ENCODE measurements at regions not wholly inside any gene's neighbourhood (a gene's known extent, or its start where the extent isn't known, plus 50 kb on each side); places are given as distances from the start of the nearest gene placed in this dataset.
A peak's percentile ranks its signal among the peaks of the same experiment; 100 is the strongest.

DNA sequence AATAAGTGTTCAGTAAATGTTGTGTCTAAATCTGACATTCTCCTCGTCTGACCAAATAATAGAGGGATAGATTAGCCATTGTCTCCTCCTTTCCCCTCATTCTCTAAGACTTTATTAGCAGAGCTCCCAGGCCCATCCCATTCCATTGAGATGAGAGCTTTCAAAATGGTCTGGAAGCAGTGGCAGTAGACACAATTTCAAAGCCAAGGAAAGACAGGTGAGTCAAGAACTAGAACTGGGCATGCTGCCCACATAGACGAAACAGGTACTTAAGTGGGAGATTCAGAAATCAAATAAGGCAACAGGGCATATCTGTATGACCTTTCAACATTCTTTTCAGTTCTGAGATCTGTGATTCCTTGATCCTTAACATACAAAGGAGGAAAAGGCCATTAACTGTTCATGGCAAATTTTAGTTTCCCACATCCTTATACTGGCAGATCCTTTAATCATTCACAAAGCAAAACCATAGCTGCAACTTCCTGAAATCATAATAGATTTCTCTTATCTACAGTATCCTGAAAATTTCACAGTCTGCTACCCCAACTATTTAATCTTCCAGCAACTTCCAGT, 96.6 kb upstream of the KCNA4 start:
- Histone ChIP-seq H3K4me3 (ENCODE audit: low read length) (no peak overlapping the region), H3K9me3 (replicated peaks; ENCODE audit: control insufficient read depth, low read depth, low read length) (no peaks in the 10 kb centered on the region), H3K27me3 (ENCODE audit: control insufficient read depth, insufficient read depth, low read length) (no peaks in the 10 kb centered on the region), H3K27ac (ENCODE audit: low read length) (no peak overlapping the region), H3K4me1 (ENCODE audit: control insufficient read depth, insufficient read depth, low read length) (no peaks in the 10 kb centered on the region), H3K36me3 (ENCODE audit: control insufficient read depth, insufficient read depth, low read length) (no peaks in the 10 kb centered on the region)
- 20% methylated on average over 1 of the region's 2 CpGs for WGBS (ENCODE audit: insufficient coverage)
- no peak for DNase-seq

DNA sequence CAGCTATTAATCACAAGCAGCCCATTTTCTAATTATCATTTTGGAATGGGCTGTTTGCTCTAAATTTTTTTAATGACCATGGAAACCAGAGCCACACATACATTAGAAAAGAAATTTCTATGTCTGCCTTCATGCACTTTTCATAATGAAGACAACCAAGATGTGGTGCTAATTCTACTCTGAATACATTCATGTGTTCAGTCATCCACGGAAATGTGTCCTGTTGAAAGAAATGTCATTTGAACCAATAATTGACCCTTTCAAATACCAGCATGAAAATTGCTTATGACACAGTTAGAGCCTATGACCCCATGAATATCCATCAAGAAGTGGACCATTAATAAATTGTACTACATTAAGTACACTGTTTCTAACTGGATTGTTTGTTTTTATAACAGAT, 99.7 kb upstream of the KCNA4 start:
- no CpG with 5 or more reads among the region's 1 CpG for WGBS (ENCODE audit: insufficient coverage)
- H3K36me3 ChIP-seq (ENCODE audit: control insufficient read depth, insufficient read depth, low read length) = no peaks in the 10 kb centered on the region
- no peak overlapping the region for H3K4me3 ChIP-seq (ENCODE audit: low read length)
- H3K27ac ChIP-seq (ENCODE audit: low read length) = no peak overlapping the region
- no peaks in the 10 kb centered on the region for H3K9me3 ChIP-seq (replicated peaks; ENCODE audit: control insufficient read depth, low read depth, low read length)
- no peaks in the 10 kb centered on the region for H3K4me1 ChIP-seq (ENCODE audit: control insufficient read depth, insufficient read depth, low read length)
- H3K27me3 ChIP-seq (ENCODE audit: control insufficient read depth, insufficient read depth, low read length) = no peaks in the 10 kb centered on the region
- no peak for DNase-seq

DNA sequence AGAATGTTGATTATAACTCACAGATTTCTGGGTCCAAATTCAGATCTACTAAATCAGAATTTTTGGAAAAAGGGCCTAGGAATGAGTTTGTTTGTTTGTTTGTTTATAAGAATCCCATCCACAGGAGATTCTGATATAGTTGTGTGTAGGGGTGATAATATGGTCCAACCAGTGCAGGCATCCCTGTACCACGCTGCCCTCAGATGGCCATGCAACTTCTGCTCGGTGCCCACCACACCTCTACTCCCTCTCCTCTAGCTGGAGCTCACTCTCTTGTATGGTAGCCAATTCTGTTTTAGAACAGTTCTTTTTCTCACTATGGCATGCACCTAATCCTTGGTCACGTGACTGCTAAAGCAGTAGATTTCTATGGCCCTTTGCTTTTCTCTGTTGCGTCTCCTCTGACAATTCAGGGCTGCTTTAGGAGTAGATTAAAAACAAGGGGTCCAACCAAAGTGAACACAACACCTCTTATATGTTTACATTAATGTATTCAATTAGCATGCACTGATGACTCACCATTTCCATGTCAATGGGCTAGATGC, 103.3 kb upstream of the KCNA4 start:
- H3K27ac ChIP-seq (ENCODE audit: low read length) = no peak overlapping the region
- H3K9me3 ChIP-seq (replicated peaks; ENCODE audit: control insufficient read depth, low read depth, low read length) = no peaks in the 10 kb centered on the region
- H3K27me3 ChIP-seq (ENCODE audit: control insufficient read depth, insufficient read depth, low read length) = no peaks in the 10 kb centered on the region
- no peaks in the 10 kb centered on the region for H3K4me1 ChIP-seq (ENCODE audit: control insufficient read depth, insufficient read depth, low read length)
- no peak overlapping the region for H3K4me3 ChIP-seq (ENCODE audit: low read length)
- DNase-seq = no peak
- 86% methylated on average over 2 of the region's 4 CpGs for WGBS (ENCODE audit: insufficient coverage)
- no peaks in the 10 kb centered on the region for H3K36me3 ChIP-seq (ENCODE audit: control insufficient read depth, insufficient read depth, low read length)

DNA sequence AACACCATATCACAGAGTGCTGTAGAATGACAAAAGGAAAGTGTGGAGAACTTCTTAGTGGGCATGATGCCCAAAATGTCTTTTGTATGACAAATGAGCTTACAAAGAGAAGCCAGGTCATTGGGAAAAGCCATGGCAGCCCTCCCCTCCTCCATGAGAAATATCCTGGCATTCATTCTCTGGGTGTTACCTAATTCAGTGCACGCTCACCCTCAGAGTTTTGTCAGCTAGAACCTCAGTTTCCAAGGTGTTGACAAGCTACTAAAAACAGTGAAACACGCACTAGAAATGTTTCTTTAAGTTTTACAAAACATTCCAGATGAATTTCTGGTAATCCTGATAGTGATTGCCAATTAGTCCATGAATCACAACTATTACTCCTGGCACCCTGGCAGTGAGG, 105.4 kb upstream of the FSHB start:
- Histone ChIP-seq H3K27me3 (ENCODE audit: control insufficient read depth, insufficient read depth, low read length) (no peaks in the 10 kb centered on the region), H3K36me3 (ENCODE audit: control insufficient read depth, insufficient read depth, low read length) (no peaks in the 10 kb centered on the region), H3K4me1 (ENCODE audit: control insufficient read depth, insufficient read depth, low read length) (no peaks in the 10 kb centered on the region), H3K4me3 (ENCODE audit: low read length) (no peak overlapping the region), H3K9me3 (replicated peaks; ENCODE audit: control insufficient read depth, low read depth, low read length) (no peaks in the 10 kb centered on the region), H3K27ac (ENCODE audit: low read length) (no peak overlapping the region)
- DNase-seq = no peak
- 43% methylated on average over 1 of the region's 2 CpGs for WGBS (ENCODE audit: insufficient coverage)

DNA sequence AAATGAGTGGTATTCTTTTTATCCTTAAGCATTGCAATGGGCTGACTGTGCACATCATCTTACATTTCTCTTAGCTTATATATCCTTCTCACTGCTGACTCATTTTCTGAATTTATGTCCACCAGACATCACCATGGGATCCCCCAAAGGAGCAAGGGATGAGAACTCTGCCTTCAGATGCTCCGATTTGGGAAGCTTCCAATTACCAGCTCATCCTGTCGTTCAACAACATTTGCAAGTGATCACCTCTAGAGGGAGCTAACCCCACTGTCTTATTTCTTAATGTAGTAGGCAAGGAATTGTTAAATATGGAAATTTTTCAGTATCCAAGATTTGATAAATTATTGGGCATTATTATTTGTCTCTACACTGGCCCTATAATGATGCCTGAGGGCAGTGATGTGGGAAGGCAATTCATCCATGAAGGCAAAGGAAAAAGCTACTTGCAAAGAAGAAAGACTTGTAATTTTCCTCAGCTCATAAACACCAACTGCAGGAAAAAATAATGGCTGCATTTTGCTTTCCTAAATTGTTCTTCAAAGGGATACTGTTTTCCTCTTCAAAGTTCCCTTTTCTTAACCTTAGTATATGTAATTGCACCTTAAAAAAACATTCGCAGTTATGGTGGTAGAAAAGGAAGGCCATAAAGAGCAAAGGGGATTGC, 102.4 kb upstream of the FSHB start:
- Histone ChIP-seq H3K27ac (ENCODE audit: low read length) (no peak overlapping the region), H3K36me3 (ENCODE audit: control insufficient read depth, insufficient read depth, low read length) (no peaks in the 10 kb centered on the region), H3K4me3 (ENCODE audit: low read length) (no peak overlapping the region), H3K4me1 (ENCODE audit: control insufficient read depth, insufficient read depth, low read length) (no peaks in the 10 kb centered on the region), H3K27me3 (ENCODE audit: control insufficient read depth, insufficient read depth, low read length) (no peaks in the 10 kb centered on the region), H3K9me3 (replicated peaks; ENCODE audit: control insufficient read depth, low read depth, low read length) (no peaks in the 10 kb centered on the region)
- WGBS (ENCODE audit: insufficient coverage) = no CpG with 5 or more reads among the region's 3 CpGs
- DNase-seq = peak; percentile 57

DNA sequence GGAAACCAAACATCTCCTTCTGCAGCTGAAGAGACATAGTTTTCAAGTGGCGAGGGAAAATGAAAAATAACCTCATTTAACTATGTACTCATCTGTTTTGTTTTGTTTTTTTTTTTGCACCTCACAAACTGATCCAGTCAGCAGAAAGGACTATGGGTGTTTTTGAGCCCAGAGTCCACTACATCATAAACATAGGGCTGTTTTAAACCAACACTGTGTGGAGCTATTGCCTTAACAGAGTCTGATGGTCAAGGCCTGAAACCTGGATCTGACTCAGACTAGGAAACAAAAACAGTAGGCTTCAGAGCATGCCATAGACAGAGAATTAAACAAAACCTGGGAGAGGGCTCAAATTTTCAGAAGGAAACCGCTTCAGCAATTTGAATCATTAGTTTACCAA, 99.3 kb upstream of the FSHB start:
- no CpG with 5 or more reads among the region's 2 CpGs for WGBS (ENCODE audit: insufficient coverage)
- peak; percentile 39 for DNase-seq

DNA sequence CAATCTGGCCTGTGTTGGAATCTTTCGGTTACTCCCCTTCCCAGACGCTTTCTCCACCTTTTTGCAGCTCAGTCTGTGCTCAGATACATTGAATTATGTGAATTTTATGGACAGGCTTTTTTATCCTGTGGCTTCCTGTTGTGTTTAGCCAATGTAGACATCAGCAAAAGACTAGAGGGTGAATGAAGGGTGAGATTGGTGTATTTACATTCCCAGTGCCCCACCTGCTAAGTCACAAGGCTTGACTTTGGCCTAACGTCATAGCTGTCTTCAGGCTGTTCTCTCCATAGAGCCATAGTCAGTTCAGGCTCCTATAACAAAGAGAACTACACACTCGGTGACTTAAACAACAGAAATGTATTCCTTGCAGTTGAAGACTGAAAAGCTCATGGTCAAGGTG, 97.5 kb upstream of the FSHB start:
- no peaks in the 10 kb centered on the region for H3K9me3 ChIP-seq (replicated peaks; ENCODE audit: control insufficient read depth, low read depth, low read length)
- no peak overlapping the region for H3K4me3 ChIP-seq (ENCODE audit: low read length)
- H3K27me3 ChIP-seq (ENCODE audit: control insufficient read depth, insufficient read depth, low read length) = no peaks in the 10 kb centered on the region
- H3K36me3 ChIP-seq (ENCODE audit: control insufficient read depth, insufficient read depth, low read length) = no peaks in the 10 kb centered on the region
- peak; percentile 40 for DNase-seq
- no peak overlapping the region for H3K27ac ChIP-seq (ENCODE audit: low read length)
- 43% methylated on average over 1 of the region's 4 CpGs for whole genome bisulfite sequencing (ENCODE audit: insufficient coverage)
- H3K4me1 ChIP-seq (ENCODE audit: control insufficient read depth, insufficient read depth, low read length) = no peaks in the 10 kb centered on the region

More for the DNA sequence above, 99.3 kb upstream of the FSHB start:
- H3K4me3 ChIP-seq (ENCODE audit: low read length) = no peak overlapping the region
- no peaks in the 10 kb centered on the region for H3K36me3 ChIP-seq (ENCODE audit: control insufficient read depth, insufficient read depth, low read length)
- H3K4me1 ChIP-seq (ENCODE audit: control insufficient read depth, insufficient read depth, low read length) = no peaks in the 10 kb centered on the region
- no peaks in the 10 kb centered on the region for H3K27me3 ChIP-seq (ENCODE audit: control insufficient read depth, insufficient read depth, low read length)
- no peak overlapping the region for H3K27ac ChIP-seq (ENCODE audit: low read length)
- H3K9me3 ChIP-seq (replicated peaks; ENCODE audit: control insufficient read depth, low read depth, low read length) = no peaks in the 10 kb centered on the region

DNA sequence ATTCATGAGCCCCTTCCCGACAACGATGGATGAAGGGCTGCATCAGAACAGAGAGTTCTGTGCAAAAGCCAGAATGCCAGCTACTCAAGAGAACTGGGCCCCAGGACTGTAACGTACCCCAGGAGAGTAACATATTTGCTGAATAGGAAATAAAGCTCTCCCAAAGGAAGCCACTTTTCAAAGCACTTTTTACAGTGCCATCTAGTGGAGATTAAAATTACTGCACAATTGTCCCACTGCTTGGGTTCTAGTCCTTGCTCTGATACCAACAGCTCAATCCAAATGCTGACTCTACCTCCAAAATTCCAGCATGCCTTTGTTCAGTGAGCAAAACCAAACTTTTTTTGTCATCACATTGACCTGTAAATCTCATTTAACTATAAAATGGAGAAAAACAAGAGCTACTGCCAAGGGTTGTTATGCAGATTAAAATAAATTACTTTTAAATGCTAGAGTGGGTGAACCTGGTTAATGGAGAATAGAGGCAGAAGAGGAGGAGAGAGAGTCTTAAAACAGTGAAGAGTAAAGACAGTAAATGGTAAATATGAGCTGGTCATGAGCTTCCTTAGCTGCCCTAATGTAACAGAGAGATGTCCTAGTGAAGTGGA, 87.6 kb upstream of the FSHB start:
- Histone ChIP-seq H3K27me3 (ENCODE audit: control insufficient read depth, insufficient read depth, low read length) (no peaks in the 10 kb centered on the region), H3K27ac (ENCODE audit: low read length) (no peak overlapping the region), H3K4me1 (ENCODE audit: control insufficient read depth, insufficient read depth, low read length) (no peaks in the 10 kb centered on the region), H3K4me3 (ENCODE audit: low read length) (no peak overlapping the region), H3K9me3 (replicated peaks; ENCODE audit: control insufficient read depth, low read depth, low read length) (no peaks in the 10 kb centered on the region), H3K36me3 (ENCODE audit: control insufficient read depth, insufficient read depth, low read length) (no peaks in the 10 kb centered on the region)
- peak; percentile 21 for DNase-seq
- no CpG with 5 or more reads among the region's 3 CpGs for WGBS (ENCODE audit: insufficient coverage)

DNA sequence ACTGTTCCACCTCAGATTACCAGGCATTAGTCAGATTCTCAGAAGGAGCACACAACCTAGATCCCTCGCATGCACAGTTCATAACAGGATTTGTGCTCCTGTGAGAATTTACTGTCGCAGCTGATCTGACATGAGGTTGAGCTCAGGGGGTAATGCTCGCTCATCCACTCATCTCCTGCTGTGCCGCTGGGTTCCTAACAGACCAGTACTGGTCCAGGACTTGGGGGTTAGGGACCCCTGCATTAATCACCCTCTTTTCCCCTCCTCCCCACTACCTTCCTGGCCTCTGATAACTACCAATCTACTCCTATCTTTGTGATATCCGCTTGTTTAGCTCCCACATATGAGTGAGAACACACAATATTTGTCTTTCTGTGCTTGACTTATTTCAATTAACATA, 83.5 kb upstream of the FSHB start:
- no peak overlapping the region for H3K27ac ChIP-seq (ENCODE audit: low read length)
- 79% methylated on average over 4 of the region's 5 CpGs for WGBS (ENCODE audit: insufficient coverage)
- no peaks in the 10 kb centered on the region for H3K4me1 ChIP-seq (ENCODE audit: control insufficient read depth, insufficient read depth, low read length)
- no peak for DNase-seq
- H3K4me3 ChIP-seq (ENCODE audit: low read length) = no peak overlapping the region
- H3K27me3 ChIP-seq (ENCODE audit: control insufficient read depth, insufficient read depth, low read length) = no peaks in the 10 kb centered on the region
- H3K9me3 ChIP-seq (replicated peaks; ENCODE audit: control insufficient read depth, low read depth, low read length) = no peaks in the 10 kb centered on the region
- H3K36me3 ChIP-seq (ENCODE audit: control insufficient read depth, insufficient read depth, low read length) = no peaks in the 10 kb centered on the region

DNA sequence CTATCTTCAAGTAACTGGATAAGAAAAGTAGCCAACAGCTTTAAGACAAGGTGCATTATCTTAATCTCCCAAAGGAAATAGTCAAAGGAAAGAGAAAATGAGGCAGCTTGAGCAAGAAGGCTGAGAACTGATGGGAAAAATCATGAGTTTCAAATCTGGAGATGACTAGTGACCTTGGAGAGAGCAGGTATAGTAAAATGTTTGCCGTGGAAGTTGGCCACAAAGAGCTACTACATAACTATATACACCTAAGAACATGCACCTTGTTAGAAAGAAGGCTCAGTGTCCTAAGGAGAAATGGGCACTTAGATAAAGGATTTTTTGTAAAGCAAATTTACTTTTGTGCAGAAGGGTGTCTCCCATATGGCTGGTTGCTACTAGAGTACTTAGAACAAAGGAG, 80.8 kb upstream of the FSHB start:
- no peak overlapping the region for H3K27ac ChIP-seq (ENCODE audit: low read length)
- H3K36me3 ChIP-seq (ENCODE audit: control insufficient read depth, insufficient read depth, low read length) = no peaks in the 10 kb centered on the region
- no peaks in the 10 kb centered on the region for H3K9me3 ChIP-seq (replicated peaks; ENCODE audit: control insufficient read depth, low read depth, low read length)
- no peak overlapping the region for H3K4me3 ChIP-seq (ENCODE audit: low read length)
- no peaks in the 10 kb centered on the region for H3K4me1 ChIP-seq (ENCODE audit: control insufficient read depth, insufficient read depth, low read length)
- no CpG with 5 or more reads among the region's 1 CpG for WGBS (ENCODE audit: insufficient coverage)
- H3K27me3 ChIP-seq (ENCODE audit: control insufficient read depth, insufficient read depth, low read length) = no peaks in the 10 kb centered on the region
- no peak for DNase-seq
